ENCODE measurements at regions not wholly inside any gene's neighbourhood (a gene's known extent, or its start where the extent isn't known, plus 50 kb on each side); places are given as distances from the start of the nearest gene placed in this dataset.
A peak's percentile ranks its signal among the peaks of the same experiment; 100 is the strongest.

DNA sequence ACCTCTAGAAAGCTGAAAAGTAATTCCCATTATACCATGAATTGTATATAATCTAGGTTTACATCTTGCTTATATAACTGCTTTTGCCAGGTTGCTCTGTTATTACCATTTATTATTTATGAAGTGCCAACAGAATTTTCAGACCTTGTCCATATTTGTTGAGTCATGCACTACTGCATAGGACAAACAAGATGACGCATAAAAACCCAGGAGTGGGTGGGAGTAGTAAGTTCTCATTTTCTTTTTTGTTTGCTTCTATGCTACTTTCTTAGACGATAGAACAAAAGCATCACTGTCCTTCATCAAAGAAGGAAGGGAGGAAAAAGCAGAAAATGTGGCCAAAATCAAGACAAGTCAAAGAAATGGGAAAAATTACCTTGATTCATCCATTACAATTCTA is 119.0 kb upstream of the RASSF8 start:
- H3K36me3 ChIP-seq, result no peaks in the 10 kb centered on the region
- H3K4me1 ChIP-seq, result no peaks in the 10 kb centered on the region
- DNase-seq (no peak), ATAC-seq (no peak)
- WGBS, 2 donors, result 70 to 72% methylated on average over 2 of the region's 2 CpGs
- TF ChIP-seq, protein P1, sequence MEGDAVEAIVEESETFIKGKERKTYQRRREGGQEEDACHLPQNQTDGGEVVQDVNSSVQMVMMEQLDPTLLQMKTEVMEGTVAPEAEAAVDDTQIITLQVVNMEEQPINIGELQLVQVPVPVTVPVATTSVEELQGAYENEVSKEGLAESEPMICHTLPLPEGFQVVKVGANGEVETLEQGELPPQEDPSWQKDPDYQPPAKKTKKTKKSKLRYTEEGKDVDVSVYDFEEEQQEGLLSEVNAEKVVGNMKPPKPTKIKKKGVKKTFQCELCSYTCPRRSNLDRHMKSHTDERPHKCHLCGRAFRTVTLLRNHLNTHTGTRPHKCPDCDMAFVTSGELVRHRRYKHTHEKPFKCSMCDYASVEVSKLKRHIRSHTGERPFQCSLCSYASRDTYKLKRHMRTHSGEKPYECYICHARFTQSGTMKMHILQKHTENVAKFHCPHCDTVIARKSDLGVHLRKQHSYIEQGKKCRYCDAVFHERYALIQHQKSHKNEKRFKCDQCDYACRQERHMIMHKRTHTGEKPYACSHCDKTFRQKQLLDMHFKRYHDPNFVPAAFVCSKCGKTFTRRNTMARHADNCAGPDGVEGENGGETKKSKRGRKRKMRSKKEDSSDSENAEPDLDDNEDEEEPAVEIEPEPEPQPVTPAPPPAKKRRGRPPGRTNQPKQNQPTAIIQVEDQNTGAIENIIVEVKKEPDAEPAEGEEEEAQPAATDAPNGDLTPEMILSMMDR (IDR thresholded peaks at IDR 0.05), result no peak
- H3K9me3 ChIP-seq, result peaks cover 0 to 4% (median 0%) of the 10 kb centered on the region in 11 donors
- no peak overlapping the region for H3K4me3 ChIP-seq
- intact Hi-C loops (cut with DNase I), result no loop called here
- no peak overlapping the region for H3K27ac ChIP-seq
- H3K27me3 ChIP-seq, result no peaks in the 10 kb centered on the region

DNA sequence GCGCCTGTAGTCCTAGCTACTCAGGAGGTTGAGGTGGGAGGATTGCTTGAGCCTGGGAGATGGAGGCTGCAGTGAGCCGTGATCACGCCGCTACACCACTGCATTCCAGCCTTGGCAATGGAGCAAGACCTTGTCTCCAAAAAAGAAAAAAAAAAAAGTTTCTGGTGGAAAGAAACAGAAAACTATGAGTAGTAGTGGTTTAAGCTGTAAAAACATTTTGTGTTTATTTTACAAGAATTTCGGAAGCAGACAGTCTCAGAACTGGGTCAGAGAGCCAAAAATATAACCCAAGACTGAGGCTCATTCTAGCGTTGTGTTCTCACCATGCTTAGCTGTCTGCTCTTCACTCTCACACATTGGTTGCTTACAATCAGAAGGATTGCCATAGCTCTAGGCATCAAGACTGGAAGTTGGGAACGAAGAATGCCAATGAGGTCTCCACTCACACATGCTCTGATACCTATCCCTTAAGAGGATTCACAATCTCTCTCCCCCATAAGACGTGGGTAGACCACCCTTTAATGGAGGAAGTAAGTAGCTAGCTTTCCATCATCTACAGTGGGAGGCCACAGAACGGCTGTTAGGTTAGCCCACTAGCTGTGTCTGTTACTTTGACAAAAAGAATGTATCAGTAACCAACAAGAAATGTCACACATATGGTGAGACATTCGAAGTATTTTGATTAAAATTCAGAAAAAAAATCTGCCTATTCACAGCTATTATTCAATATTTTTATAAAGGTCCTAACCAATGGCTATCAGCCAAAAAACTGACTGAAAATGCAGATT is 117.6 kb upstream of the RASSF8 start:
- ATAC-seq (peak in 5 of 8 donors; percentile 53 to 86 (median 70)), DNase-seq (no peak)
- no peaks in the 10 kb centered on the region for H3K36me3 ChIP-seq
- 70 to 81% methylated on average over 10 of the region's 10 CpGs for WGBS, 2 donors
- peaks cover 0 to 4% (median 0%) of the 10 kb centered on the region in 11 donors for H3K9me3 ChIP-seq
- H3K4me1 ChIP-seq, result no peaks in the 10 kb centered on the region
- H3K27ac ChIP-seq, result peak overlapping the region in 1 of 10 donors; percentile 26
- TF ChIP-seq, protein P1 (IDR thresholded peaks at IDR 0.05), result no peak
- H3K4me3 ChIP-seq, result no peak overlapping the region
- intact Hi-C loops (cut with DNase I), result no loop called here
- no peaks in the 10 kb centered on the region for H3K27me3 ChIP-seq

DNA sequence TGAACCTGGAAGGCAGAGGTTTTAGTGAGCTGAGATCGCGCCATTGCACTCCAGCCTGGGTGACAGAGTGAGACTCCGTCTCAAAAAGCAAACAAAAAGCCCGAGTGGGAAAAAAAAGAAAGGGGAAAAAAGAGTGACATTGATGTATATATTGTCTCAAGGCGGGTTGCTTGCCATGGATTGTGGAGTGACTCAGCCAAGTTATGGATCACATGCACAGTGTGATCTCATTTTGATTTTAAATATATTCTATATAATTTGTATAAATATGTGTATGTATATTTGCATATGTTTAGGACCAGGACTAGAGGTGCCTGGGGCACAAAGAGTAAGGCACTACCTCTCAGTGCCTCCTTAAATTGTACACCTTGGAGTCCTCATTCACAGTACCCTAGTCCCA is 116.2 kb upstream of the RASSF8 start:
- ATAC-seq, result no peak
- H3K4me1 ChIP-seq, result no peaks in the 10 kb centered on the region
- no peak overlapping the region for H3K4me3 ChIP-seq
- H3K36me3 ChIP-seq, result no peaks in the 10 kb centered on the region
- no peaks in the 10 kb centered on the region for H3K9me3 ChIP-seq
- DNase-seq, result no peak
- TF ChIP-seq, protein P1 (IDR thresholded peaks at IDR 0.05), result no peak
- intact Hi-C loops (cut with DNase I), result no loop called here
- H3K27ac ChIP-seq, result no peak overlapping the region
- WGBS, 2 donors, result 84 to 89% methylated on average over 5 of the region's 5 CpGs
- no peaks in the 10 kb centered on the region for H3K27me3 ChIP-seq

DNA sequence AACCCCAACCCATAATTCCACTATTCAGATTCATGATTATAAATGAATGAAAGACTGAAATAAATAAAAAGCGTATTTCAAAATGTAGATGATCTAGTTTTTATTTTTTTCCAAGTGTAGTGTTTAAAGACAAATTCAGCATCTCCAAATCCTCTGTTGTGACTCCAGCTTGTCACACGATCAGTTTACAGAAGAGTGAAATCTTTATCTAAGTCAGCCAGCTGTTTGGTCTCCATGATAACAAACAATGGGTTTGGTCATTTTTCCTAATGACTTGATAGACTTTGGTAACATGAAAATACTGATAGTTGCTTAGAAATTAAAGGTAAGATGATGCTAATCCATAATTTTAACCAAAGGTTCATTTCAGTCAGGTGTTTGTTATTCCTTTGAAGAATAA is 114.5 kb upstream of the RASSF8 start:
- Histone ChIP-seq H3K4me1 (no peaks in the 10 kb centered on the region), H3K36me3 (no peaks in the 10 kb centered on the region), H3K4me3 (no peak overlapping the region), H3K9me3 (no peaks in the 10 kb centered on the region), H3K27ac (no peak overlapping the region), H3K27me3 (no peaks in the 10 kb centered on the region)
- TF ChIP-seq, protein P1 (IDR thresholded peaks at IDR 0.05), result no peak
- ATAC-seq (no peak), DNase-seq (no peak)
- intact Hi-C loops (cut with DNase I), result no loop called here
- WGBS, 2 donors, result 41 to 49% methylated on average over 2 of the region's 2 CpGs
